ENCODE measurements at regions not wholly inside any gene's neighbourhood (a gene's known extent, or its start where the extent isn't known, plus 50 kb on each side); places are given as distances from the start of the nearest gene placed in this dataset.

DNA sequence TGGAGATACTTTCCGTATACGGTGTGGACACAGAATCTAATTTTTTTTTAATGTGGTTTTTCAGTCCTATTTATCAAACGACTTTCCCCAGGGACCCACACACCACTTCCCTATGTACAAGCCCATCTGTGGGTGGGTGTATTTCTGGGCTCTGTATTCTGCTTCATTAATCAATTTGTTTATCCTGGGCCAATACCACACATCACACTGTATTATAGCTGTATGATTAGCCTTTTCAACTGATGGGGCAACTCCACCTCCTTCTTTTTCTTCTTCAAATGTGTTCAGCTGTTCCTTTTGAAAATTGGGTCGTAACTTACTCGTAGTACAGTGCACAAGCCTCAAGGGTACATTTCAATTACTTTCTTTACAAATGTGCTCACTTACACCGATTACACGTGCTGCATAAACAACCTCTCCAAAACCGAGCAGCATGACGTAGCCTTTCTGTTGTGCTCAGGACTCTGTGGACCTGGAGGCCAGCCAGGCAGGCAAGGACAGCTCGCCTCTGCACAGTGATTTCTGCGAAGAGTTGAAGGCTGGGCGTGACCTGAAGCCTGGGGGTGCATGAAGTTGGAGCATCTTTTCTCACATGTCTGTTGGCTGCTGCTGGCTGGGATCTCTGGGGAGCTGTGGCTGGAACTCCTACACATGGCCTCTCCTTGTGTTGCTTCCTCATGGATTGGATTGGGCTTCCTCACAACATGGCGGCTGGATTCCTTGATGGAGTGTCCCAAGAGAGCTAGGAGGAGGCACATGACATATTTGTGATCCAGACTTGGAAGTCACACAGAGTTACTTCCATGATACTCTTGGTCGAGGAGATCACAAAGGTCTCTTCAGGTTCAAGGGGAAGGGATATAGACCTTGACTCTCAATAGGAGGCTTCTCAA, 126.5 kb downstream of the CRYAA start:
- TF ChIP-seq, protein P1, sequence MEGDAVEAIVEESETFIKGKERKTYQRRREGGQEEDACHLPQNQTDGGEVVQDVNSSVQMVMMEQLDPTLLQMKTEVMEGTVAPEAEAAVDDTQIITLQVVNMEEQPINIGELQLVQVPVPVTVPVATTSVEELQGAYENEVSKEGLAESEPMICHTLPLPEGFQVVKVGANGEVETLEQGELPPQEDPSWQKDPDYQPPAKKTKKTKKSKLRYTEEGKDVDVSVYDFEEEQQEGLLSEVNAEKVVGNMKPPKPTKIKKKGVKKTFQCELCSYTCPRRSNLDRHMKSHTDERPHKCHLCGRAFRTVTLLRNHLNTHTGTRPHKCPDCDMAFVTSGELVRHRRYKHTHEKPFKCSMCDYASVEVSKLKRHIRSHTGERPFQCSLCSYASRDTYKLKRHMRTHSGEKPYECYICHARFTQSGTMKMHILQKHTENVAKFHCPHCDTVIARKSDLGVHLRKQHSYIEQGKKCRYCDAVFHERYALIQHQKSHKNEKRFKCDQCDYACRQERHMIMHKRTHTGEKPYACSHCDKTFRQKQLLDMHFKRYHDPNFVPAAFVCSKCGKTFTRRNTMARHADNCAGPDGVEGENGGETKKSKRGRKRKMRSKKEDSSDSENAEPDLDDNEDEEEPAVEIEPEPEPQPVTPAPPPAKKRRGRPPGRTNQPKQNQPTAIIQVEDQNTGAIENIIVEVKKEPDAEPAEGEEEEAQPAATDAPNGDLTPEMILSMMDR (conservative IDR thresholded peaks at IDR 0.05; ENCODE audit: low read depth in 2 of 2): no peak
- no peak for TF ChIP-seq EZH2 (IDR thresholded peaks at IDR 0.05; ENCODE audit: low read depth, unreplicated experiment)
- TF ChIP-seq, protein P2, sequence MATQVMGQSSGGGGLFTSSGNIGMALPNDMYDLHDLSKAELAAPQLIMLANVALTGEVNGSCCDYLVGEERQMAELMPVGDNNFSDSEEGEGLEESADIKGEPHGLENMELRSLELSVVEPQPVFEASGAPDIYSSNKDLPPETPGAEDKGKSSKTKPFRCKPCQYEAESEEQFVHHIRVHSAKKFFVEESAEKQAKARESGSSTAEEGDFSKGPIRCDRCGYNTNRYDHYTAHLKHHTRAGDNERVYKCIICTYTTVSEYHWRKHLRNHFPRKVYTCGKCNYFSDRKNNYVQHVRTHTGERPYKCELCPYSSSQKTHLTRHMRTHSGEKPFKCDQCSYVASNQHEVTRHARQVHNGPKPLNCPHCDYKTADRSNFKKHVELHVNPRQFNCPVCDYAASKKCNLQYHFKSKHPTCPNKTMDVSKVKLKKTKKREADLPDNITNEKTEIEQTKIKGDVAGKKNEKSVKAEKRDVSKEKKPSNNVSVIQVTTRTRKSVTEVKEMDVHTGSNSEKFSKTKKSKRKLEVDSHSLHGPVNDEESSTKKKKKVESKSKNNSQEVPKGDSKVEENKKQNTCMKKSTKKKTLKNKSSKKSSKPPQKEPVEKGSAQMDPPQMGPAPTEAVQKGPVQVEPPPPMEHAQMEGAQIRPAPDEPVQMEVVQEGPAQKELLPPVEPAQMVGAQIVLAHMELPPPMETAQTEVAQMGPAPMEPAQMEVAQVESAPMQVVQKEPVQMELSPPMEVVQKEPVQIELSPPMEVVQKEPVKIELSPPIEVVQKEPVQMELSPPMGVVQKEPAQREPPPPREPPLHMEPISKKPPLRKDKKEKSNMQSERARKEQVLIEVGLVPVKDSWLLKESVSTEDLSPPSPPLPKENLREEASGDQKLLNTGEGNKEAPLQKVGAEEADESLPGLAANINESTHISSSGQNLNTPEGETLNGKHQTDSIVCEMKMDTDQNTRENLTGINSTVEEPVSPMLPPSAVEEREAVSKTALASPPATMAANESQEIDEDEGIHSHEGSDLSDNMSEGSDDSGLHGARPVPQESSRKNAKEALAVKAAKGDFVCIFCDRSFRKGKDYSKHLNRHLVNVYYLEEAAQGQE (IDR thresholded peaks at IDR 0.05; ENCODE audit: unreplicated experiment): no peak
- TF ChIP-seq EZH2phosphoT487 (IDR thresholded peaks at IDR 0.05; ENCODE audit: unreplicated experiment): no peak
- TF ChIP-seq POLR2AphosphoS5 (IDR thresholded peaks at IDR 0.05; ENCODE audit: low read depth): no peak
- no peak for TF ChIP-seq NANOG (IDR thresholded peaks at IDR 0.05; ENCODE audit: borderline replicate concordance)
- TF ChIP-seq, protein P3, sequence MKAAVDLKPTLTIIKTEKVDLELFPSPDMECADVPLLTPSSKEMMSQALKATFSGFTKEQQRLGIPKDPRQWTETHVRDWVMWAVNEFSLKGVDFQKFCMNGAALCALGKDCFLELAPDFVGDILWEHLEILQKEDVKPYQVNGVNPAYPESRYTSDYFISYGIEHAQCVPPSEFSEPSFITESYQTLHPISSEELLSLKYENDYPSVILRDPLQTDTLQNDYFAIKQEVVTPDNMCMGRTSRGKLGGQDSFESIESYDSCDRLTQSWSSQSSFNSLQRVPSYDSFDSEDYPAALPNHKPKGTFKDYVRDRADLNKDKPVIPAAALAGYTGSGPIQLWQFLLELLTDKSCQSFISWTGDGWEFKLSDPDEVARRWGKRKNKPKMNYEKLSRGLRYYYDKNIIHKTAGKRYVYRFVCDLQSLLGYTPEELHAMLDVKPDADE (IDR thresholded peaks at IDR 0.05): no peak

All from GM23338 (cell line).